Tibial artery (tissue), 4 donors: ENCODE measurements at regions not wholly inside any gene's neighbourhood (a gene's known extent, or its start where the extent isn't known, plus 50 kb on each side); places are given as distances from the start of the nearest gene placed in this dataset.

Source experiments
- DNase-seq, 2 donors: peaks; one replicate each; pipeline ENCODE4 v3.0.0-alpha.2; 2019
- H3K27ac ChIP-seq, 2 donors: fragments of 200-600 bp; sonication (generic) in 1 of 2; 1 replicate in 1 of 2; 2 replicates in 1 of 2; pipeline ENCODE4 v1.5.1; 2018 to 2019; ENCODE audit warnings: mild to moderate bottlenecking in 1 of 2
- H3K27me3 ChIP-seq, 2 donors: fragments of 200-600 bp; sonication (generic) in 1 of 2; one replicate each; pipeline versions ENCODE4 v1.5.1 to v1.6.0; 2016 to 2019
- H3K36me3 ChIP-seq, 3 donors: fragments of 200-600 bp; sonication (generic) in 2 of 3; one replicate each; pipeline ENCODE4 v1.5.1; 2016 to 2019; ENCODE audit warnings: mild to moderate bottlenecking in 2 of 3
- H3K4me1 ChIP-seq, 4 donors: fragments of 200-600 bp; sonication (generic) in 2 of 4; 1 replicate in 3 of 4; 2 replicates in 1 of 4; pipeline ENCODE4 v1.5.1; 2016 to 2019
- H3K4me3 ChIP-seq, 2 donors: fragments of 200-600 bp; sonication (generic) in 1 of 2; 1 replicate in 1 of 2; 2 replicates in 1 of 2; pipeline ENCODE4 v1.5.1; 2018 to 2019; ENCODE audit warnings: mild to moderate bottlenecking in 2 of 2
- H3K9me3 ChIP-seq, 3 donors: fragments of 200-600 bp; sonication (generic) in 1 of 3; one replicate each; pipeline ENCODE4 v1.5.1; 2016 to 2019
- CTCF ChIP-seq, 2 experiments: fragments of 200-600 bp in 1 of 2; fragments of 450-650 bp in 1 of 2; IDR thresholded peaks; one replicate each; pipeline ENCODE4 v1.5.1; 2017 to 2019; ENCODE audit warnings: antibody characterized with exemption in 2 of 2, mild to moderate bottlenecking in 1 of 2, moderate library complexity in 1 of 2
- intact Hi-C: fragments of 100-400 bp; cut with DNase I; formaldehyde crosslinking; loops from one replicate; pipeline ENCODE4 v1.15.0; 2023; ENCODE audit warnings: low total_unique reads

GRCh38 chr2:129735576-129735975, 243.9 kb upstream of the RAB6C start:
- Histone ChIP-seq H3K4me1 (no peaks in the 10 kb centered on the region), H3K4me3 (no peak overlapping the region), H3K27me3 (no peaks in the 10 kb centered on the region), H3K9me3 (no peaks in the 10 kb centered on the region), H3K36me3 (no peaks in the 10 kb centered on the region), H3K27ac (no peak overlapping the region)
- DNase-seq, result no peak
- intact Hi-C loops, result no loop called here
- no peak for TF ChIP-seq CTCF (IDR thresholded peaks at IDR 0.05)

GRCh38 chr2:129737660-129738527, 241.6 kb upstream of the RAB6C start:
- Histone ChIP-seq H3K36me3 (no peaks in the 10 kb centered on the region), H3K4me3 (no peak overlapping the region), H3K4me1 (no peaks in the 10 kb centered on the region), H3K27ac (no peak overlapping the region), H3K9me3 (no peaks in the 10 kb centered on the region), H3K27me3 (no peaks in the 10 kb centered on the region)
- intact Hi-C loops, result no loop called here
- no peak for TF ChIP-seq CTCF (IDR thresholded peaks at IDR 0.05)
- DNase-seq, result no peak

GRCh38 chr2:129738799-129739198, 240.7 kb upstream of the RAB6C start:
- H3K4me1 ChIP-seq, result no peaks in the 10 kb centered on the region
- TF ChIP-seq CTCF (IDR thresholded peaks at IDR 0.05), result no peak
- H3K27me3 ChIP-seq, result no peaks in the 10 kb centered on the region
- H3K4me3 ChIP-seq, result no peak overlapping the region
- intact Hi-C loops, result no loop called here
- DNase-seq, result no peak
- no peaks in the 10 kb centered on the region for H3K36me3 ChIP-seq
- no peak overlapping the region for H3K27ac ChIP-seq
- H3K9me3 ChIP-seq, result no peaks in the 10 kb centered on the region

DNA sequence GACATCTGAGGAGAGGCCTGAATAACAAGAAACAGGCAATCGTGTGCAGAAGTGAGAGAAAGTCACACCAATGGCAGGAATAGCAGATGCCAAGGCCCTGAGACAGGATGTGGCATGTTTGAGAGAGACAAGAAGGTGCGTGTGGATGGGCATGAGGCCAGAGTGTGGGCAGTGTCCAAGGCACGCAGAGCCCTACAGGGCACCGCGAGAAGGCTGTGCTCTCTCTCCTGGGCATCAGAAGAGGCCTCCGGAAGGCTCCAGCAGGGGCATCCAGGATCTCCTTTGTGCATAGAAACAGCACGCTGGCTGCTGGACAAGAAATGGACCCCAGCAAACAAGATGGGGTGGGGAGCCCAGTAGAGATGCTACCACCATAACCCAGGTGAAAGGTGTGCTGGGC, 239.0 kb upstream of the RAB6C start:
- Histone ChIP-seq H3K27me3 (peaks cover 0 to 3% of the 10 kb centered on the region in 2 donors), H3K9me3 (no peaks in the 10 kb centered on the region), H3K4me3 (no peak overlapping the region), H3K4me1 (no peaks in the 10 kb centered on the region), H3K27ac (no peak overlapping the region), H3K36me3 (no peaks in the 10 kb centered on the region)
- no peak for DNase-seq
- no peak for TF ChIP-seq CTCF (IDR thresholded peaks at IDR 0.05)
- intact Hi-C loops, result no loop called here

GRCh38 chr2:129741165-129741564, 238.3 kb upstream of the RAB6C start:
- intact Hi-C loops, result no loop called here
- TF ChIP-seq CTCF (IDR thresholded peaks at IDR 0.05), result no peak
- no peaks in the 10 kb centered on the region for H3K4me1 ChIP-seq
- no peak for DNase-seq
- H3K27ac ChIP-seq, result no peak overlapping the region
- H3K36me3 ChIP-seq, result no peaks in the 10 kb centered on the region
- no peaks in the 10 kb centered on the region for H3K9me3 ChIP-seq
- H3K27me3 ChIP-seq, result peaks cover 0 to 3% of the 10 kb centered on the region in 2 donors
- no peak overlapping the region for H3K4me3 ChIP-seq
